ENCODE measurements at regions not wholly inside any gene's neighbourhood (a gene's known extent, or its start where the extent isn't known, plus 50 kb on each side); places are given as distances from the start of the nearest gene placed in this dataset.

GRCh38 chr3:28847736-28848135, 433.1 kb upstream of the RBMS3 start:
- CTCF ChIA-PET = no interaction called here
- no TSS peak for BruUV-seq (replicated peaks)
- no peak overlapping the region for H3K9ac ChIP-seq (ENCODE audit: low read length)
- no peak overlapping the region for H2AFZ ChIP-seq (ENCODE audit: low read length)
- no peak overlapping the region for H3K4me2 ChIP-seq (ENCODE audit: low read length)
- no peak overlapping the region for H3K27ac ChIP-seq (ENCODE audit: low read length)
- H3K27me3 ChIP-seq (ENCODE audit: low read length) = peaks cover 6% of the 10 kb centered on the region; the same call in 1 of the 2 replicates
- POLR2A ChIA-PET (ENCODE audit: unreplicated experiment) = no interaction called here
- no peak overlapping the region for H3K4me3 ChIP-seq (ENCODE audit: low read length)
- DNase-seq (no peak), ATAC-seq (no peak)
- no peaks in the 10 kb centered on the region for H3K9me2 ChIP-seq (replicated peaks; ENCODE audit: low read length)
- no peak for TF ChIP-seq EZH2phosphoT487 (IDR thresholded peaks at IDR 0.05; ENCODE audit: borderline replicate concordance, low read length)
- TF ChIP-seq EZH2 (IDR thresholded peaks at IDR 0.05; ENCODE audit: low read length, unreplicated experiment) = no peak
- no peak for TF ChIP-seq CTCF (conservative IDR thresholded peaks at IDR 0.05; ENCODE audit: low read depth, low read length)
- H3K4me1 ChIP-seq (ENCODE audit: insufficient read depth, low read length) = no peaks in the 10 kb centered on the region
- H3K79me2 ChIP-seq (ENCODE audit: low read length) = no peaks in the 10 kb centered on the region
- no peaks in the 10 kb centered on the region for H3K9me3 ChIP-seq (ENCODE audit: low read length)
- intact Hi-C loops (cut with micrococcal nuclease) = no loop called here
- no peaks in the 10 kb centered on the region for H3K36me3 ChIP-seq (ENCODE audit: low read depth, low read length)
- H3F3A ChIP-seq (ENCODE audit: low read length, unreplicated experiment) = no peaks in the 10 kb centered on the region
- H4K20me1 ChIP-seq (ENCODE audit: low read length) = no peaks in the 10 kb centered on the region

GRCh38 chr3:28850186-28850585, 430.7 kb upstream of the RBMS3 start:
- Histone ChIP-seq H3K9me3 (ENCODE audit: low read length) (no peaks in the 10 kb centered on the region), H3K4me3 (ENCODE audit: low read length) (no peak overlapping the region), H3K79me2 (ENCODE audit: low read length) (no peaks in the 10 kb centered on the region), H3K27me3 (ENCODE audit: low read length) (no peaks in the 10 kb centered on the region), H3K27ac (ENCODE audit: low read length) (no peak overlapping the region), H3K9ac (ENCODE audit: low read length) (no peak overlapping the region), H2AFZ (ENCODE audit: low read length) (no peak overlapping the region), H3F3A (ENCODE audit: low read length, unreplicated experiment) (no peaks in the 10 kb centered on the region), H3K9me2 (replicated peaks; ENCODE audit: low read length) (no peaks in the 10 kb centered on the region), H4K20me1 (ENCODE audit: low read length) (no peaks in the 10 kb centered on the region), H3K4me1 (ENCODE audit: insufficient read depth, low read length) (no peaks in the 10 kb centered on the region), H3K4me2 (ENCODE audit: low read length) (no peak overlapping the region), H3K36me3 (ENCODE audit: low read depth, low read length) (no peaks in the 10 kb centered on the region)
- no TSS peak for BruUV-seq (replicated peaks)
- CTCF ChIA-PET = no interaction called here
- POLR2A ChIA-PET (ENCODE audit: unreplicated experiment) = no interaction called here
- no peak for DNase-seq
- intact Hi-C loops (cut with micrococcal nuclease) = loop anchor here (5.0 to 10.0 kb wide), 2 partner anchors 217 to 1155 kb away; no protein-coding TSS in a partner anchor
- TF ChIP-seq CTCF (conservative IDR thresholded peaks at IDR 0.05; ENCODE audit: low read depth, low read length) (no peak), EZH2phosphoT487 (IDR thresholded peaks at IDR 0.05; ENCODE audit: borderline replicate concordance, low read length) (no peak)
- ATAC-seq = no peak

- ChIA-PET CTCF (interaction anchor here (0.6 to 0.7 kb wide), 2 partner anchors 99 to 301 kb away, joined by 3 to 6 read pairs; no protein-coding TSS in a partner anchor), POLR2A (ENCODE audit: unreplicated experiment) (no interaction called here)
- H3K4me1 ChIP-seq (ENCODE audit: insufficient read depth, low read length) = peaks cover 5% of the 10 kb centered on the region; the same call in 1 of the 2 replicates
- no TSS peak for BruUV-seq (replicated peaks)
- peak; percentile 46 for DNase-seq
- TF ChIP-seq EZH2 (IDR thresholded peaks at IDR 0.05; ENCODE audit: low read length, unreplicated experiment) (no peak), EZH2phosphoT487 (IDR thresholded peaks at IDR 0.05; ENCODE audit: borderline replicate concordance, low read length) (no peak), CTCF (conservative IDR thresholded peaks at IDR 0.05; ENCODE audit: low read depth, low read length) (peak; percentile 58)
- no peak overlapping the region for H3K4me2 ChIP-seq (ENCODE audit: low read length)
- H3K79me2 ChIP-seq (ENCODE audit: low read length) = no peaks in the 10 kb centered on the region
- H3K36me3 ChIP-seq (ENCODE audit: low read depth, low read length) = no peaks in the 10 kb centered on the region
- H3K9me3 ChIP-seq (ENCODE audit: low read length) = no peaks in the 10 kb centered on the region
- H2AFZ ChIP-seq (ENCODE audit: low read length) = no peak overlapping the region
- no peaks in the 10 kb centered on the region for H4K20me1 ChIP-seq (ENCODE audit: low read length)
- no peak overlapping the region for H3K4me3 ChIP-seq (ENCODE audit: low read length)
- peak; percentile 67 for ATAC-seq
- no peaks in the 10 kb centered on the region for H3K9me2 ChIP-seq (replicated peaks; ENCODE audit: low read length)
- no peak overlapping the region for H3K9ac ChIP-seq (ENCODE audit: low read length)
- intact Hi-C loops (cut with micrococcal nuclease) = loop anchor here (1.0 to 10.0 kb wide), 4 partner anchors 213 to 1151 kb away; partner anchors contain the start of gene RBMS3
- H3K27ac ChIP-seq (ENCODE audit: low read length) = no peak overlapping the region
- no peaks in the 10 kb centered on the region for H3K27me3 ChIP-seq (ENCODE audit: low read length)
- no peaks in the 10 kb centered on the region for H3F3A ChIP-seq (ENCODE audit: low read length, unreplicated experiment)
These were observed 427.0 kb upstream of the RBMS3 start for GRCh38 chr3:28853830-28854229.
